ENCODE measurements at regions not wholly inside any gene's neighbourhood (a gene's known extent, or its start where the extent isn't known, plus 50 kb on each side); places are given as distances from the start of the nearest gene placed in this dataset.

GRCh38 chr12:66048835-66049537 is 81.6 kb downstream of the LLPH start:
- H3K27ac ChIP-seq (ENCODE audit: extremely low read length, insufficient read depth, low read length): peak overlapping the region; percentile 82
- no peaks in the 10 kb centered on the region for H3K9me3 ChIP-seq (ENCODE audit: low read length)
- 30% methylated on average over 9 of the region's 9 CpGs for WGBS (ENCODE audit: low lambda C conversion rate)
- in situ Hi-C loops (cut with HindIII; ENCODE audit: extremely low pct_ligation_motif_present, low pct_unique_long_range_greater_than_20kb): no loop called here
- peak overlapping the region; percentile 37 for H3K4me2 ChIP-seq (ENCODE audit: low read depth, low read length)
- no peaks in the 10 kb centered on the region for H4K20me1 ChIP-seq (ENCODE audit: insufficient read depth, low read length)
- CTCF ChIA-PET (ENCODE audit: low intra/inter-chr PET ratio, low total read pairs): interaction anchor here (0.8 to 1.4 kb wide), 2 partner anchors 18 to 65 kb away, joined by 3 read pairs; no protein-coding TSS in a partner anchor
- ATAC-seq (peak; percentile 90), FAIRE-seq (peak; percentile 88), DNase-seq (ENCODE audit: low spot score) (peak; percentile 98)
- POLR2A ChIA-PET: interaction anchor here (0.7 to 1.9 kb wide), 7 partner anchors 10 to 226 kb away, joined by 3 to 8 read pairs (median 4); partner anchors contain the start of gene HMGA2
- H3K4me3 ChIP-seq (replicated peaks in 1 of 3; ENCODE audit: insufficient read depth in 1 of 3, low read depth in 2 of 3, low read length in 3 of 3): no peak overlapping the region; a peak in 1 of 6 replicates
- intact Hi-C loops (cut with micrococcal nuclease; ENCODE audit: unreplicated experiment): loop anchor here (5.0 kb wide), 1 partner anchor 212 kb away; no protein-coding TSS in a partner anchor
- no TSS peak for BruUV-seq (replicated peaks)
- H3K36me3 ChIP-seq (replicated peaks in 1 of 2; ENCODE audit: control insufficient read depth in 1 of 2, insufficient read depth in 2 of 2, low read length in 2 of 2): no peaks in the 10 kb centered on the region
- peaks cover 85% of the 10 kb centered on the region for H3K4me1 ChIP-seq (ENCODE audit: insufficient read depth, low read length)
- H3K27me3 ChIP-seq (ENCODE audit: control insufficient read depth in 1 of 2, insufficient read depth in 2 of 2, low read length in 2 of 2): no peaks in the 10 kb centered on the region
- H3K79me2 ChIP-seq (ENCODE audit: insufficient read depth, low read length): no peaks in the 10 kb centered on the region
- peak overlapping the region; percentile 35 for H3K9ac ChIP-seq (ENCODE audit: insufficient read depth, low read depth, low read length)
- no peak overlapping the region for H2AFZ ChIP-seq (ENCODE audit: low read length)
- TF ChIP-seq ZNF451 (CRISPR knock-in tag; IDR thresholded peaks at IDR 0.05) (no peak), ZNF672 (CRISPR knock-in tag; IDR thresholded peaks at IDR 0.05) (no peak), TBX3 (IDR thresholded peaks at IDR 0.05; ENCODE audit: borderline replicate concordance) (peak; percentile 80; the same call in 1 of the 2 replicates), THAP11 (CRISPR knock-in tag; IDR thresholded peaks at IDR 0.05) (peak; percentile 80), SRSF9 (IDR thresholded peaks at IDR 0.05; ENCODE audit: borderline replicate concordance, insufficient read depth, low read depth, low read length, poor library complexity, severe bottlenecking) (no peak), TIGD3 (CRISPR knock-in tag; IDR thresholded peaks at IDR 0.05; ENCODE audit: borderline replicate concordance) (no peak), ZNF644 (CRISPR knock-in tag; IDR thresholded peaks at IDR 0.05; ENCODE audit: low read depth) (peak; percentile 89), HNRNPK (IDR thresholded peaks at IDR 0.05; ENCODE audit: low read depth, low read length, poor library complexity, severe bottlenecking) (no peak), THYN1 (CRISPR knock-in tag; IDR thresholded peaks at IDR 0.05; ENCODE audit: borderline replicate concordance, low read depth) (no peak), MTA1 (CRISPR knock-in tag; IDR thresholded peaks at IDR 0.05; ENCODE audit: borderline replicate concordance) (no peak; the same call in 1 of the 2 replicates), ZNF10 (CRISPR knock-in tag; IDR thresholded peaks at IDR 0.05; ENCODE audit: borderline replicate concordance, low read depth) (no peak), PAWR (CRISPR knock-in tag; IDR thresholded peaks at IDR 0.05; ENCODE audit: borderline replicate concordance) (no peak), ZHX1 (CRISPR knock-in tag; IDR thresholded peaks at IDR 0.05; ENCODE audit: low read depth) (no peak), KDM5A (IDR thresholded peaks at IDR 0.05; ENCODE audit: borderline replicate concordance, low read length) (no peak), ATF3 (CRISPR knock-in tag; IDR thresholded peaks at IDR 0.05) (peak; percentile 80), STAG1 (CRISPR knock-in tag; IDR thresholded peaks at IDR 0.05) (no peak), ZNF619 (CRISPR knock-in tag; IDR thresholded peaks at IDR 0.05) (no peak), ZGPAT (CRISPR knock-in tag; IDR thresholded peaks at IDR 0.05) (peak; percentile 93)

All from HepG2 (cell line).